ENCODE measurements at regions not wholly inside any gene's neighbourhood (a gene's known extent, or its start where the extent isn't known, plus 50 kb on each side); places are given as distances from the start of the nearest gene placed in this dataset.

DNA sequence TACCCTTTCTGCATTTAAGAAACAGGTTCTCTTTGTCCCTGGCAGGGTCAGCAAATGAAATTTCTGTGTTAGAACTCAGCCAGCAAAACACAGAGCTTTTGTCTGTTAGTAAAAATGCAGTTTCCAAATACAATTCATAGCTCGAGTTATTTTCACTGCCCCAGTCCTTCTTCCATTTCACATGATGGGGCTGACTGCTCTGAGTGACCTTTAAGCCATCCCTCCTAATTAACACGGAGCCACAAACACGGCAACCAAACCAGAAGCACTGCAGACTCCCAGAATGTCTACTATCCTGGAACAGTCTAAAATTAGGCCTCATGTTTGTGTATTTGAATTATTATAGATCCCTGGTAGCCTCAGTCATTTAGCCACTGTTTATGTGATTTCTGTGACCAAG lies 99.1 kb upstream of the RGS4 start:
- ChIA-PET POLR2A (no interaction called here), CTCF (no interaction called here)
- Mint-ChIP-seq H3K4me3 (no peak overlapping the region), H3K4me1 (no peaks in the 10 kb centered on the region), H3K27me3 (peaks cover 0 to 11% (median 3%) of the 10 kb centered on the region in 5 donors), H3K27ac (no peak overlapping the region), H3K9me3 (no peaks in the 10 kb centered on the region), H3K36me3 (no peaks in the 10 kb centered on the region)
- Histone ChIP-seq H3K4me1 (ENCODE audit: control insufficient read depth in 2 of 2, insufficient read depth in 2 of 2, low read length in 2 of 2) (no peaks in the 10 kb centered on the region), H3K27me3 (ENCODE audit: control insufficient read depth in 2 of 2, insufficient read depth in 2 of 2, low read length in 2 of 2) (no peaks in the 10 kb centered on the region), H3K27ac (ENCODE audit: low read depth, low read length) (no peak overlapping the region), H3K9me3 (ENCODE audit: control insufficient read depth in 2 of 3, low read length in 3 of 3) (no peaks in the 10 kb centered on the region), H3K36me3 (ENCODE audit: control insufficient read depth in 2 of 3, insufficient read depth in 3 of 3, low read length in 3 of 3) (no peaks in the 10 kb centered on the region), H3K4me3 (ENCODE audit: low read length) (no peak overlapping the region)
- intact Hi-C loops (cut with micrococcal nuclease): no loop called here
- no peak for ATAC-seq
- no peak for DNase-seq

DNA sequence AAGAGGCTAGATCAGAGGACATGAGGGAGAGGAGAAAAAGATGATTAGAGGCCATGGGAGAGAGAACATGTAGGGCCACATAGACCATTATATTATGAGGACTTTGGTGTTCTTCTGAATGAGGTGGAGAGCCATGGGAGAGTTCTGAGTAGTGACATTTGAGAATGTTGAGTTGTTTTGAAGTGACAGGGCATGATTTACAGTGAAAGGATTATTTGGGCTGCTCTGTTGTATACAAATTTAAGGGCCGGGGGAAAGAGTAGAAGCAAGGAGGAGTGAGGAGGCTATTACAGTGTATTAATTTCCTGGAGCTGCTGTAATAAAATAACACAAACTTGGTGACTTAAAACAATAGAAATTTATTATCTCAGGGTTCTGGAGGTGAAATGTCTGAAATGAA lies 102.5 kb upstream of the RGS4 start:
- ChIA-PET POLR2A (no interaction called here), CTCF (no interaction called here)
- Histone ChIP-seq H3K4me3 (ENCODE audit: low read length) (no peak overlapping the region), H3K27ac (ENCODE audit: low read depth, low read length) (no peak overlapping the region), H3K9me3 (ENCODE audit: control insufficient read depth in 2 of 3, low read length in 3 of 3) (no peaks in the 10 kb centered on the region), H3K36me3 (ENCODE audit: control insufficient read depth in 2 of 3, insufficient read depth in 3 of 3, low read length in 3 of 3) (no peaks in the 10 kb centered on the region), H3K4me1 (ENCODE audit: control insufficient read depth in 2 of 2, insufficient read depth in 2 of 2, low read length in 2 of 2) (no peaks in the 10 kb centered on the region), H3K27me3 (ENCODE audit: control insufficient read depth in 2 of 2, insufficient read depth in 2 of 2, low read length in 2 of 2) (no peaks in the 10 kb centered on the region)
- Mint-ChIP-seq H3K27ac (no peak overlapping the region), H3K9me3 (peaks cover 0 to 6% (median 3%) of the 10 kb centered on the region in 11 donors), H3K27me3 (peaks cover 4 to 17% (median 12%) of the 10 kb centered on the region in 5 donors), H3K36me3 (no peaks in the 10 kb centered on the region), H3K4me1 (no peaks in the 10 kb centered on the region), H3K4me3 (no peak overlapping the region)
- DNase-seq: no peak
- ATAC-seq: no peak
- intact Hi-C loops (cut with micrococcal nuclease): no loop called here

DNA sequence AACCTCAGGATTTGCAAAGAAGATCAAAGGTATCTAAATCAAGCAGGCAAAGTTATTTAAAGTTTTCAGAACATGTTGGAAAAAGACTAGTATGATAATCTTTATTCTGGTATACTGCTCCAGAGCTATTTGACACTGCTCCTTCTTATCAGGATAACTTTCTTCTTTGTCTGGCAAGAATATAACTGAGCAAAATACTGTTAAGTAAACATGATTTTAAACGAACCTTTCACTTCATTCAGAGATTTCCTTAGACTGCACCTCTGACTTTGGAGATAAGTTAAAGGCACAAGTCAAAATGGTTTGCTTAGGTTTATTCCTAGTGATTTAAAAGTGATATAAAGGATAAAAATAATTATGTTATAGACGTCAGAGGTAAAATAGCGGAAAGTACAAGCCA lies 103.9 kb upstream of the CCDC190 start:
- Histone ChIP-seq H3K27ac (ENCODE audit: low read depth, low read length) (no peak overlapping the region), H3K36me3 (ENCODE audit: control insufficient read depth in 2 of 3, insufficient read depth in 3 of 3, low read length in 3 of 3) (no peaks in the 10 kb centered on the region), H3K9me3 (ENCODE audit: control insufficient read depth in 2 of 3, low read length in 3 of 3) (no peaks in the 10 kb centered on the region), H3K4me3 (ENCODE audit: low read length) (no peak overlapping the region), H3K27me3 (ENCODE audit: control insufficient read depth in 2 of 2, insufficient read depth in 2 of 2, low read length in 2 of 2) (no peaks in the 10 kb centered on the region), H3K4me1 (ENCODE audit: control insufficient read depth in 2 of 2, insufficient read depth in 2 of 2, low read length in 2 of 2) (no peaks in the 10 kb centered on the region)
- intact Hi-C loops (cut with micrococcal nuclease): no loop called here
- no peak overlapping the region for H3K27ac Mint-ChIP-seq
- H3K9me3 Mint-ChIP-seq: peaks cover 0 to 6% (median 3%) of the 10 kb centered on the region in 11 donors
- ATAC-seq (no peak), DNase-seq (no peak)
- ChIA-PET POLR2A (interaction anchor here (0.6 kb wide), 1 partner anchor 835 kb away, joined by 3 read pairs; no protein-coding TSS in a partner anchor), CTCF (no interaction called here)
- H3K36me3 Mint-ChIP-seq: no peaks in the 10 kb centered on the region
- H3K4me3 Mint-ChIP-seq: no peak overlapping the region
- H3K4me1 Mint-ChIP-seq: no peaks in the 10 kb centered on the region
- peaks cover 4 to 20% (median 10%) of the 10 kb centered on the region in 5 donors for H3K27me3 Mint-ChIP-seq

DNA sequence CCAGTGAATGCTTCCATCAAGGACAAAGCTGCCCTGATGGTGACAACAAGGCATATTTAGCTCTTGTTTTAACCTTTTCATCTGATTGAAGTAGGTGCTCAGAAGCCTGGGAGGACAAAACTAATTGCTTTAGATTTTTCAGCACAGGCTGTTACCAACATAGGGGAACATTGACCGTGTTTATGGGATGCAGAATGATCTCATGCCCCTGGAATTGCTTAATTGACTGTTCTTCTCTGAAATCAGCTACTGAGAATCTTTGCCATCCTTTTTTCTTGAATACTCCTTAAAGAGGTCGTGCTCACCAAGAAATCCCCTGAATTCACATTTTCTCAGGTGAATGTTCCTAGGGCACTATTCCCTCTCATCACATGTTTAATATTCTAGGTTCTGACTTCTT lies 95.9 kb upstream of the CCDC190 start:
- no peaks in the 10 kb centered on the region for H3K9me3 ChIP-seq (ENCODE audit: control insufficient read depth in 2 of 3, low read length in 3 of 3)
- POLR2A ChIA-PET: no interaction called here
- H3K4me3 Mint-ChIP-seq: no peak overlapping the region
- DNase-seq (no peak), ATAC-seq (no peak)
- H3K4me3 ChIP-seq (ENCODE audit: low read length): no peak overlapping the region
- H3K4me1 ChIP-seq (ENCODE audit: control insufficient read depth in 2 of 2, insufficient read depth in 2 of 2, low read length in 2 of 2): no peaks in the 10 kb centered on the region
- peaks cover 4 to 26% (median 14%) of the 10 kb centered on the region in 5 donors for H3K27me3 Mint-ChIP-seq
- H3K27ac Mint-ChIP-seq: no peak overlapping the region
- intact Hi-C loops (cut with micrococcal nuclease): no loop called here
- no peaks in the 10 kb centered on the region for H3K27me3 ChIP-seq (ENCODE audit: control insufficient read depth in 2 of 2, insufficient read depth in 2 of 2, low read length in 2 of 2)
- CTCF ChIA-PET: no interaction called here
- peaks cover 0 to 3% (median 0%) of the 10 kb centered on the region in 11 donors for H3K9me3 Mint-ChIP-seq
- peaks cover 0 to 2% (median 0%) of the 10 kb centered on the region in 7 donors for H3K4me1 Mint-ChIP-seq
- no peak overlapping the region for H3K27ac ChIP-seq (ENCODE audit: low read depth, low read length)
- no peaks in the 10 kb centered on the region for H3K36me3 ChIP-seq (ENCODE audit: control insufficient read depth in 2 of 3, insufficient read depth in 3 of 3, low read length in 3 of 3)
- H3K36me3 Mint-ChIP-seq: no peaks in the 10 kb centered on the region

DNA sequence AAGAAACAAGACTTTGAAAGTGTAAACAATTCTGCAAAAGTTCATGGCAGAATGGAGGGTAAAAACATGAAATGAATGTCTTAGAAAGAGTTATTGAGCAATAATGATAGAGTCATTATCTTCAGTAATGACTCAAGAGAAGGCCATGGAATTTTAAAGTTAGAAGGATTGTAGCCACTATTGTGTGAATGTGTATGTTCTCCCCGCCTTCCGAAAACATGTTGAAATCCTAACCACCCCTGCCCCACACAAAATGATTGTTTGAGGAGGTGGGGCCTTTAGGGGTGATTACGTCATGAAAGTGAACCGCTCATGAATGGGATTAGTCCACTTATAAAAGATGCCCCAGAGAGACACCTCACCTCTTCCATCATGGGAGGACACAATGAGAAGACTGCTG lies 93.8 kb upstream of the CCDC190 start:
- ATAC-seq (no peak), DNase-seq (no peak)
- no peak overlapping the region for H3K27ac ChIP-seq (ENCODE audit: low read depth, low read length)
- CTCF ChIA-PET: no interaction called here
- H3K27me3 ChIP-seq (ENCODE audit: control insufficient read depth in 2 of 2, insufficient read depth in 2 of 2, low read length in 2 of 2): no peaks in the 10 kb centered on the region
- H3K4me3 ChIP-seq (ENCODE audit: low read length): no peak overlapping the region
- no peaks in the 10 kb centered on the region for H3K9me3 ChIP-seq (ENCODE audit: control insufficient read depth in 2 of 3, low read length in 3 of 3)
- H3K4me1 ChIP-seq (ENCODE audit: control insufficient read depth in 2 of 2, insufficient read depth in 2 of 2, low read length in 2 of 2): no peaks in the 10 kb centered on the region
- Mint-ChIP-seq H3K27me3 (peaks cover 0 to 21% (median 14%) of the 10 kb centered on the region in 5 donors), H3K9me3 (peaks cover 0 to 3% (median 0%) of the 10 kb centered on the region in 11 donors), H3K4me3 (no peak overlapping the region), H3K4me1 (peaks cover 0 to 4% (median 0%) of the 10 kb centered on the region in 7 donors), H3K27ac (no peak overlapping the region), H3K36me3 (no peaks in the 10 kb centered on the region)
- no peaks in the 10 kb centered on the region for H3K36me3 ChIP-seq (ENCODE audit: control insufficient read depth in 2 of 3, insufficient read depth in 3 of 3, low read length in 3 of 3)
- intact Hi-C loops (cut with micrococcal nuclease): no loop called here
- POLR2A ChIA-PET: no interaction called here

DNA sequence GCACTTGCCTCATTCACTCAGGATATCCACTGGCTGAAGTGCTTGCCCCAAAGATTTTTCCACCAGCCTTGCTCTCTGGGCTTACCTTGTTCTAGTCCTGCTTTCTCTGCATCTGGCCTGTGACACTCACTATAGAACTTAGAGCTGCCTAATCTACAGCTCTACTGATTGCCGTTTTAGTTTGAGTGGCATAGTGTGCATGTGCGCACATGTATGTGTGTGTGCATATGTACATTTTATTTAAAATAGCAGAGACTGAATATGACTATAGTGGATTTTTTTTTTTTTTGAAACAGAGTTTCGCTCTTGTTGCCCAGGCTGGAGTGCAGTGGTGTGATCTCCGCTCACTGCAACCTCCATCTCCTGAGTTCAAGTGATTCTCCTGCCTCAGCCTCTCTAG lies 92.0 kb upstream of the CCDC190 start:
- intact Hi-C loops (cut with micrococcal nuclease): no loop called here
- no peak overlapping the region for H3K4me3 ChIP-seq (ENCODE audit: low read length)
- ChIA-PET CTCF (no interaction called here), POLR2A (no interaction called here)
- peaks cover 0 to 4% (median 0%) of the 10 kb centered on the region in 7 donors for H3K4me1 Mint-ChIP-seq
- H3K36me3 Mint-ChIP-seq: no peaks in the 10 kb centered on the region
- no peaks in the 10 kb centered on the region for H3K4me1 ChIP-seq (ENCODE audit: control insufficient read depth in 2 of 2, insufficient read depth in 2 of 2, low read length in 2 of 2)
- no peaks in the 10 kb centered on the region for H3K9me3 ChIP-seq (ENCODE audit: control insufficient read depth in 2 of 3, low read length in 3 of 3)
- no peaks in the 10 kb centered on the region for H3K36me3 ChIP-seq (ENCODE audit: control insufficient read depth in 2 of 3, insufficient read depth in 3 of 3, low read length in 3 of 3)
- H3K27ac Mint-ChIP-seq: no peak overlapping the region
- H3K27me3 ChIP-seq (ENCODE audit: control insufficient read depth in 2 of 2, insufficient read depth in 2 of 2, low read length in 2 of 2): no peaks in the 10 kb centered on the region
- peaks cover 0 to 3% (median 0%) of the 10 kb centered on the region in 11 donors for H3K9me3 Mint-ChIP-seq
- no peak overlapping the region for H3K4me3 Mint-ChIP-seq
- H3K27me3 Mint-ChIP-seq: peaks cover 0 to 21% (median 14%) of the 10 kb centered on the region in 5 donors
- ATAC-seq (no peak), DNase-seq (no peak)
- no peak overlapping the region for H3K27ac ChIP-seq (ENCODE audit: low read depth, low read length)

DNA sequence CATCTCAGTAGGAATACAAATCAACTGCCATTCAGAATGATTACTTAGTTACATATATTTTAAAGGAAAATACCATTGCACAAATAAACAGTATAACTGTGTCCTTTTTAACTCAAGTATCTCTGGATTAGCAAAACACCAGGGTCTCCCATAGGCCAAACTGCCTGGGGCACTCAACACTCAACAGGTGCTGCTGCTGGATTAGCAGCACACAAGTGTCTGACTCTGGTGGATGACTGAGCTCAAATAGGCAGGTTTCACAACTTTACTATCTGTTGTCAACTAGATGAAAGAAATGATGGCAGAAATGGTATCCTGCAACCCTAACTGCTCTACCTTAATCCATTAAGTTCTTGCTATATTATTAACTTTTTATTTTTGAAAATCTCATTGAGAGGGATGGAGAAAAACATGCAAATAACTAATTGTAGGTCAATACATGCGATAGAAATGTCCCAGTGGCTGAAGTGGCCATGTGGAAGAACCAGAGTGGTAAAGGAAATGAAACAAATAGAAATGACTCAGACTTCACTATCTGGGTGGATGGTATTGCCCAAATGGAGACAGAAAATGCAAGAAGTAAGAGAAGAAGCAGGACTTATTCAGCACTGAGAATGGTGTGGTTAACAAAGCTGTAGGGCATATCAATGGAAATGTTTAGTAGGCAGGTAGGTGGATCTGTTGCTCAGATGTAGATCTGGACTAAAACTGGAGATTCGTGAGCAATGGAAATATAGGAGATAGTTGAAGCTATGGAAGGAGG lies 90.8 kb upstream of the CCDC190 start:
- Histone ChIP-seq H3K27ac (ENCODE audit: low read depth, low read length) (no peak overlapping the region), H3K36me3 (ENCODE audit: control insufficient read depth in 2 of 3, insufficient read depth in 3 of 3, low read length in 3 of 3) (no peaks in the 10 kb centered on the region), H3K27me3 (ENCODE audit: control insufficient read depth in 2 of 2, insufficient read depth in 2 of 2, low read length in 2 of 2) (no peaks in the 10 kb centered on the region), H3K4me1 (ENCODE audit: control insufficient read depth in 2 of 2, insufficient read depth in 2 of 2, low read length in 2 of 2) (no peaks in the 10 kb centered on the region), H3K9me3 (ENCODE audit: control insufficient read depth in 2 of 3, low read length in 3 of 3) (no peaks in the 10 kb centered on the region), H3K4me3 (ENCODE audit: low read length) (no peak overlapping the region)
- Mint-ChIP-seq H3K4me1 (peaks cover 0 to 4% (median 0%) of the 10 kb centered on the region in 7 donors), H3K4me3 (no peak overlapping the region), H3K27ac (no peak overlapping the region), H3K36me3 (no peaks in the 10 kb centered on the region), H3K27me3 (peaks cover 0 to 23% (median 15%) of the 10 kb centered on the region in 5 donors), H3K9me3 (peaks cover 0 to 3% (median 0%) of the 10 kb centered on the region in 11 donors)
- no peak for ATAC-seq
- CTCF ChIA-PET: no interaction called here
- no peak for DNase-seq
- POLR2A ChIA-PET: no interaction called here
- intact Hi-C loops (cut with micrococcal nuclease): no loop called here

Measured in naive thymus-derived CD4-positive, alpha-beta T cell (primary cell).